OCI-LY3 (cell line): ENCODE measurements at regions not wholly inside any gene's neighbourhood (a gene's known extent, or its start where the extent isn't known, plus 50 kb on each side); places are given as distances from the start of the nearest gene placed in this dataset.
"Not testable (repeated sequence)": the region's sequence is repeated elsewhere in the genome, so short reads cannot be mapped to it uniquely, and the experiment has no call there.

Source experiments
- H2AFZ ChIP-seq: fragments of 200-600, 300-600 bp; shearing (Covaris generic); 2 replicates; pipeline ENCODE4 v1.6.0; 2014; ENCODE audit warnings: antibody characterized with exemption, low read depth, low read length
- H3K27ac ChIP-seq: fragments of 200-600, 300-600 bp; sonication (generic); 2 replicates; pipeline ENCODE4 v1.5.1; 2014; ENCODE audit warnings: mild to moderate bottlenecking, low read length, moderate library complexity, mixed read lengths
- H3K27me3 ChIP-seq: fragments of 200-600, 300-600 bp; sonication (generic); 2 replicates; pipeline ENCODE4 v1.6.1; 2014; ENCODE audit warnings: low read depth, low read length, mixed read lengths
- H3K36me3 ChIP-seq: fragments of 200-600, 300-600 bp; sonication (generic); replicated peaks from 2 replicates; pipeline ENCODE3; 2014; ENCODE audit warnings: low read depth, low read length, mixed read lengths
- H3K4me1 ChIP-seq: fragments of 300-600, 200-600 bp; sonication (generic); 2 replicates; pipeline ENCODE4 v1.6.1; 2014; ENCODE audit warnings: low read length, mixed read lengths
- H3K4me2 ChIP-seq: fragments of 200-600, 300-600 bp; sonication (generic); 2 replicates; pipeline ENCODE4 v1.6.1; 2014; ENCODE audit warnings: low read length, mixed read lengths
- H3K4me3 ChIP-seq: fragments of 300-600, 200-600 bp; sonication (generic); 2 replicates; pipeline ENCODE4 v1.5.1; 2014; ENCODE audit warnings: antibody characterized with exemption, mild to moderate bottlenecking, low read length, moderate library complexity
- H3K79me2 ChIP-seq: fragments of 300-600, 200-600 bp; shearing (Covaris generic); 2 replicates; pipeline ENCODE4 v1.6.1; 2014; ENCODE audit warnings: mild to moderate bottlenecking, low read length, mixed read lengths
- H3K9ac ChIP-seq: fragments of 300-600, 200-600 bp; shearing (Covaris generic); 2 replicates; pipeline ENCODE4 v1.6.0; 2014; ENCODE audit warnings: mild to moderate bottlenecking, low read length, moderate library complexity
- H3K9me3 ChIP-seq: fragments of 200-600, 300-600 bp; shearing (Covaris generic); 2 replicates; pipeline ENCODE4 v1.6.1; 2014; ENCODE audit warnings: low read length, mixed read lengths; ENCODE audit not compliant: insufficient read depth
- H4K20me1 ChIP-seq: fragments of 200-600, 300-600 bp; sonication (generic); 2 replicates; pipeline ENCODE4 v1.6.1; 2016; ENCODE audit warnings: low read length, mixed read lengths; ENCODE audit not compliant: insufficient read depth
- CTCF ChIP-seq: fragments of 200-600, 300-600 bp; sonication (generic); IDR thresholded peaks from 2 replicates; pipeline ENCODE4 v1.5.1; 2014; ENCODE audit warnings: antibody characterized with exemption, low read length, low read depth
- EZH2phosphoT487 ChIP-seq: fragments of 200-600 bp; shearing (Covaris generic); IDR thresholded peaks from 2 replicates; pipeline ENCODE4 v1.6.1; 2018; ENCODE audit warnings: antibody characterized with exemption, mixed run types, low read depth

DNA sequence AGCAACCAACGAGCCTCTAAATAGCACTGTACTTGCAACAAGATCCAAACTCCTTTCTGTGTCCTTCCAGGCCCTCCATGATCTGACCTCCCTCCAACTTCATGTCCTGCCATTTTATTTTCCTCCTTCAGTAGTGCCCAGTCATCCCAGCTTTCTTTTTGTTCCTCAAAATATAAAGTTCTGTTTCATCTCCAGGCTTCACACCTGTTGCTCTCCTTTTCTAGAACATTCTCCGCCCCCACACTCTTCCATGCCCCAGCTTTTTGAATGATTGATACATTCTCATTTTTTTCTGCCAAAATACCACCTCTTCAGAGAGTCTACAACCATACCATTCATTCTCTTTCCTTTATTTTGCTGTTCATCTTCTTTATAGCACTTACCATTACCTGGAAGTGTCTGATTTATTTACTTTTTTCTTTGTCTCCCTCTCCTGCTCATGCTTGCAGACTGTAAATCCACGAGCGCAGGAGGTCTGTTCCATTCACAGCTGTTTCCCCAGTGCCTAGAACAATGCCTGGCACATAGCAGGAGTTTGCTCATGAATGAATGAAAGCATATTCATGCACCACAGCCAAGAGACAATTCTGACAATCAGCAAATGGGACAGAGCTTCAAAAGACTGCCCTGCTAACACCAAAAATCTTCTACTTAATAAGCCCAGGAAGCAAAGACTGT is 296.4 kb downstream of the RPAP3 start:
- Histone ChIP-seq H3K79me2 (no peaks in the 10 kb centered on the region), H3K4me3 (no peak overlapping the region), H3K9ac (no peak overlapping the region), H3K27ac (no peak overlapping the region), H2AFZ (no peak overlapping the region), H3K4me2 (no peak overlapping the region), H3K4me1 (peaks cover 17% of the 10 kb centered on the region), H3K36me3 (no peaks in the 10 kb centered on the region), H4K20me1 (no peaks in the 10 kb centered on the region), H3K9me3 (no peaks in the 10 kb centered on the region), H3K27me3 (no peaks in the 10 kb centered on the region)
- TF ChIP-seq EZH2phosphoT487 (no peak), CTCF (no peak)

DNA sequence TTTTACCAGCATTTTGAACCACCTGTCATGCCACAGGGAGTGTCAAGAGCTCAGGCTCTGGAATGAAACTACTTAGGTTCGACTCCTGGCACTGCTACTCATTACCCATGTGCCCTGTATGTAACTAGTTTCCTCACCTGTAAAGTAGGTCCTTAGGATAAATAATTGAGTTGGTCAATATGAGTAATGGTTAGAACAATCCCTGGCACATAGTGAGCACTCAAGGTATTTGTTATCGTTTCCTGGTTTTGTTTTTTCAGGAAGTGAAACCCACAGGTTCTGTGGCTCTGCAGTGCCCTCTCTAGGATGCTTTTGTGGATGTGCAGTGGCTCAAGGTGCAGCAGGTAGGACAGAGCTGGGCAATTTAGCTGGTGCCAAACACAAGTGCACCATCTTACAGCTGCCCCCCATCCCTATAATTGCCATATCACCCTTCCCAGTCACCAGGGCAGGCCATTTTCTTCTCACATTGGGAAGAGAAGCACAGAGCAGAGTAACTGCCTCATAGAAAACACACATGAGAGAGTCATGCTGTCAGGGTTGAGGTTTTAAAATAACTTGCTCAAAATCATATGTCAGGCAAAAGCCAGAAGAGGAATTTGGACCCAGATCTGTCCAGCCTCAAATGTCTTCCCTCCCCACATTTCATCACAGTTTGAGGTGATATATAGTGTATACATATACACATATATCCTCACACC is 297.5 kb downstream of the RPAP3 start:
- Histone ChIP-seq H3K36me3 (no peaks in the 10 kb centered on the region), H3K4me2 (peak overlapping the region; percentile 44), H3K4me3 (peak overlapping the region; percentile 6; the same call in 1 of the 2 replicates), H3K27me3 (no peaks in the 10 kb centered on the region), H4K20me1 (no peaks in the 10 kb centered on the region), H3K9ac (peak overlapping the region; percentile 24; the same call in 1 of the 2 replicates), H2AFZ (peak overlapping the region; percentile 57), H3K79me2 (no peaks in the 10 kb centered on the region), H3K4me1 (peaks cover 16% of the 10 kb centered on the region), H3K27ac (peak overlapping the region; percentile 47), H3K9me3 (no peaks in the 10 kb centered on the region)
- no peak for TF ChIP-seq EZH2phosphoT487
- TF ChIP-seq CTCF, result peak; percentile 87

DNA sequence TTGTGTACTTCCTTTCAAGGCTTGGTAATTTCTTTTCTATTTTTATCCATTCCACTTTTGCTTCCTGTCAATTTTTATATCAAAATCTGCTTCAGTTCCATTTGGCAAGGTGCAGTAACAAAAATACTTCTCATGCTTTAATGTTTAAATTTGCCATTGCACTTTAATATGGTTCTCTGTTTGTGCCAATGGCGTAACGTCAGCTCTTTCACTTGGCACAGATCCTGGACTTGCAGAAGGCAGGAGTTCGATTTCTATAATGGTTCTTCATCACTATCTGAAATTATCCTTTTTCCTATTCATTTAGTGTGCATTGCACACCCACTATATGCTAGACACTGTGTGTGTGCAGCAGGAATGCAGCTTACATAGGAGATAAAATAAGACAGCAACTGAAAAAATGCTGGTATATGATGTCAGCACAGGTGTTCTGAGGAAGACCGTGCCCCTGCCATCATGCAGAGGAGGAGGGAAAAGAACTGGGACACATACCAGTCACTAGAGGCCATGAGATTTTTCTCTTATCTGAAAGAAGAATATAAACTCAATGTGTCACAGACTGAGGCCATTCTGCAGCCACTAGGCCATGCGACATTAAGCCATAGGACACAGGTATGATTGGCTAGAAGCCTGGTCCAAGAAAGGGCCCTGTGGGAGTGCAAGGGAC is 298.2 kb downstream of the RPAP3 start:
- Histone ChIP-seq H3K27ac (peak overlapping the region; percentile 47), H2AFZ (peak overlapping the region; percentile 57), H3K4me3 (peak overlapping the region; percentile 6; the same call in 1 of the 2 replicates), H3K4me2 (peak overlapping the region; percentile 44), H3K9me3 (no peaks in the 10 kb centered on the region), H3K9ac (peak overlapping the region; percentile 24; the same call in 1 of the 2 replicates), H3K27me3 (no peaks in the 10 kb centered on the region), H3K79me2 (no peaks in the 10 kb centered on the region), H3K4me1 (peaks cover 21% of the 10 kb centered on the region), H4K20me1 (no peaks in the 10 kb centered on the region), H3K36me3 (peaks cover under 1% of the 10 kb centered on the region)
- TF ChIP-seq CTCF (no peak), EZH2phosphoT487 (no peak)

DNA sequence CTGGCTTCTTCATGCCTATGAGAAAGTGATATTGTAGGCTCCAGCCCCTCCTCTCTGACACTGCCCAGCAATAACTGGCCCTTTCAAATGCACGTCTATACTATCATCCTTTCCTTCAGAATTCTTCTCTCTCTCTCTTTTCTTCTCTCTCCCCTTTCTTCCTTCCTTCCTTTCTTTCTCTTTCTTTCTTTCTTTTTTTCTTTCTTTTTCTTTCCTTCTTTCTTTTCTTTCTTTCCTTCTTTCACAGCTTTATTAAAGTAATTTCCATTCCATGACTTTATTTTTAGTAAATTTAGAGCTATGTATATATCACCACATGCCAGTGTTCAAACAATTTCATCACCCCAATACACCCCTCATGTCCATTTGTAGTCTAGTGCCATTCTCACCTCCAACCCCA is 302.1 kb downstream of the RPAP3 start:
- no peak overlapping the region for H3K4me3 ChIP-seq
- no peaks in the 10 kb centered on the region for H3K79me2 ChIP-seq
- H3K27me3 ChIP-seq, result no peaks in the 10 kb centered on the region
- no peak overlapping the region for H3K9ac ChIP-seq
- peaks cover 49% of the 10 kb centered on the region for H3K4me1 ChIP-seq
- no peak overlapping the region for H3K27ac ChIP-seq
- H3K36me3 ChIP-seq, result peaks cover 35% of the 10 kb centered on the region
- peaks cover 31% of the 10 kb centered on the region; the same call in 1 of the 2 replicates for H3K9me3 ChIP-seq
- H4K20me1 ChIP-seq, result no peaks in the 10 kb centered on the region
- no peak overlapping the region for H3K4me2 ChIP-seq
- no peak for TF ChIP-seq EZH2phosphoT487
- TF ChIP-seq CTCF, result no peak
- H2AFZ ChIP-seq, result no peak overlapping the region

DNA sequence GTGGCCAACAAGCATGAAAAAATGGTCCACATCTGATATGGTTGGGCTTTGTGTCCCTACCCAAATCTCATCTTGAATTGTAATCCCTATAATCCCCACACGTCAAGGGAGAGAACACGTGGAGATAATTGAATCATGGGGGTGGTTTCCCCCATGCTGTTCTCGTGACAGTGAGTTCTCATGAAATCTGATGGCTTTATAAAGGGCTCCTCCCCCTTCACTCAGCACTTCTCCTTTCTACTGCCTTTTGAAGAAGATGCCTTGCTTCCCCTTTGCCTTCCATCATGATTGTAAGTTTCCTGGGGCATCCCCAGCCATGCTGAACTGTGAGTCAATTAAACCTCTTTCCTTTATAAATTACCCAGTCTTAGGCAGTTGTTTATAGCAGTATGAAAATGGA is 304.6 kb downstream of the RPAP3 start:
- peaks cover 31% of the 10 kb centered on the region; the same call in 1 of the 2 replicates for H3K9me3 ChIP-seq
- H3K4me2 ChIP-seq, H4K20me1 ChIP-seq, H3K27me3 ChIP-seq, H3K79me2 ChIP-seq, H3K9ac ChIP-seq, H3K4me3 ChIP-seq, H2AFZ ChIP-seq: not testable (repeated sequence)
- peaks cover 56% of the 10 kb centered on the region for H3K4me1 ChIP-seq
- peak overlapping the region; percentile 57 for H3K27ac ChIP-seq
- H3K36me3 ChIP-seq, result peaks cover 36% of the 10 kb centered on the region
